Neural progenitor cell (in vitro differentiated cells): ENCODE measurements at regions not wholly inside any gene's neighbourhood (a gene's known extent, or its start where the extent isn't known, plus 50 kb on each side); places are given as distances from the start of the nearest gene placed in this dataset.

Experiments
- DNase-seq: peaks from one replicate; pipeline ENCODE4 v3.0.0-alpha.2; 2016; ENCODE audit warnings: low spot score
- H2AFZ ChIP-seq: fragments of 200-600 bp; sonication (generic); replicated peaks from 2 replicates; pipeline ENCODE4 v1.6.1; 2016; ENCODE audit warnings: antibody characterized with exemption
- H3F3A ChIP-seq: fragments of 200-600 bp; sonication (generic); 2 replicates; pipeline ENCODE4 v1.6.1; 2016; ENCODE audit warnings: antibody characterized with exemption, low read depth
- H3K27ac ChIP-seq: fragments of 200-600 bp; sonication (generic); 2 replicates; pipeline ENCODE4 v1.5.1; 2016; ENCODE audit warnings: mild to moderate bottlenecking
- H3K27me3 ChIP-seq: fragments of 200-600 bp; sonication (generic); 2 replicates; pipeline ENCODE4 v1.6.1; 2016; ENCODE audit warnings: mild to moderate bottlenecking, moderate library complexity
- H3K36me3 ChIP-seq: fragments of 200-600 bp; sonication (generic); 2 replicates; pipeline ENCODE4 v1.5.1; 2016
- H3K4me1 ChIP-seq: fragments of 200-600 bp; sonication (generic); 2 replicates; pipeline ENCODE4 v1.6.1; 2016; ENCODE audit warnings: mixed run types
- H3K4me2 ChIP-seq: fragments of 200-600 bp; sonication (generic); 2 replicates; pipeline ENCODE4 v1.6.1; 2016
- H3K4me3 ChIP-seq: fragments of 200-600 bp; sonication (generic); 2 replicates; pipeline ENCODE4 v1.5.1; 2016
- H3K79me2 ChIP-seq: fragments of 200-600 bp; sonication (generic); 2 replicates; pipeline ENCODE4 v1.6.1; 2016; ENCODE audit warnings: low read depth
- H3K9ac ChIP-seq: fragments of 200-600 bp; sonication (generic); 2 replicates; pipeline ENCODE4 v1.6.1; 2016
- H3K9me3 ChIP-seq: fragments of 200-600 bp; sonication (generic); 2 replicates; pipeline ENCODE4 v1.5.1; 2016; ENCODE audit warnings: low read depth
- H4K20me1 ChIP-seq: fragments of 200-600 bp; sonication (generic); 2 replicates; pipeline ENCODE4 v1.6.1; 2016; ENCODE audit warnings: low read depth
- H3K27ac Mint-ChIP-seq: 3 replicates; pipeline ENCODE4 v1.8.0; 2021; ENCODE audit warnings: mixed read lengths
- H3K27me3 Mint-ChIP-seq: 2 replicates; pipeline ENCODE4 v1.8.0; 2022; ENCODE audit warnings: low read depth, mild to moderate bottlenecking, inconsistent platforms, moderate library complexity, mixed read lengths; ENCODE audit not compliant: insufficient read depth
- H3K36me3 Mint-ChIP-seq: 3 replicates; pipeline ENCODE4 v1.8.0; 2021; ENCODE audit warnings: mixed read lengths
- H3K4me1 Mint-ChIP-seq: 3 replicates; pipeline ENCODE4 v1.8.0; 2021; ENCODE audit warnings: mixed read lengths
- H3K4me3 Mint-ChIP-seq: 3 replicates; pipeline ENCODE4 v1.8.0; 2021; ENCODE audit warnings: mild to moderate bottlenecking, moderate library complexity, mixed read lengths
- H3K9me3 Mint-ChIP-seq: 3 replicates; pipeline ENCODE4 v1.8.0; 2020; ENCODE audit warnings: mixed read lengths
- CTCF ChIP-seq: fragments of 200-600 bp; sonication (generic); IDR thresholded peaks from 2 replicates; pipeline ENCODE4 v1.5.1; 2017; ENCODE audit warnings: antibody characterized with exemption, mild to moderate bottlenecking
- EZH2 ChIP-seq: fragments of 200-600 bp; sonication (generic); IDR thresholded peaks from 2 replicates; pipeline ENCODE4 v1.6.1; 2017; ENCODE audit warnings: antibody characterized with exemption, mild to moderate bottlenecking, moderate library complexity
- EZH2phosphoT487 ChIP-seq: fragments of 200-600 bp; sonication (generic); IDR thresholded peaks from 2 replicates; pipeline ENCODE4 v1.6.1; 2017; ENCODE audit warnings: antibody characterized with exemption

GRCh38 chr11:112553205-112553731 lies 292.6 kb upstream of the PLET1 start:
- H3K4me3 ChIP-seq = no peak overlapping the region
- H3K36me3 ChIP-seq = no peaks in the 10 kb centered on the region
- DNase-seq = no peak
- no peak overlapping the region for H2AFZ ChIP-seq
- H4K20me1 ChIP-seq = no peaks in the 10 kb centered on the region
- no peaks in the 10 kb centered on the region for H3F3A ChIP-seq
- H3K27me3 ChIP-seq = no peaks in the 10 kb centered on the region
- no peak overlapping the region for H3K4me3 Mint-ChIP-seq
- no peak overlapping the region for H3K27ac ChIP-seq
- H3K36me3 Mint-ChIP-seq = no peaks in the 10 kb centered on the region
- TF ChIP-seq EZH2 (no peak), EZH2phosphoT487 (no peak), CTCF (no peak)
- no peaks in the 10 kb centered on the region for H3K9me3 Mint-ChIP-seq
- H3K4me2 ChIP-seq = no peak overlapping the region
- H3K9ac ChIP-seq = no peak overlapping the region
- H3K27me3 Mint-ChIP-seq = peaks cover 6% of the 10 kb centered on the region
- H3K79me2 ChIP-seq = no peaks in the 10 kb centered on the region
- H3K4me1 ChIP-seq = no peaks in the 10 kb centered on the region
- no peak overlapping the region for H3K27ac Mint-ChIP-seq
- H3K9me3 ChIP-seq = no peaks in the 10 kb centered on the region
- no peaks in the 10 kb centered on the region for H3K4me1 Mint-ChIP-seq

- H3K79me2 ChIP-seq = no peaks in the 10 kb centered on the region
- no peak overlapping the region for H3K4me3 ChIP-seq
- H3K4me1 Mint-ChIP-seq = no peaks in the 10 kb centered on the region
- no peaks in the 10 kb centered on the region for H3K9me3 Mint-ChIP-seq
- no peaks in the 10 kb centered on the region for H3K36me3 Mint-ChIP-seq
- H3K9me3 ChIP-seq = no peaks in the 10 kb centered on the region
- H3K27ac ChIP-seq = no peak overlapping the region
- no peak overlapping the region for H3K4me2 ChIP-seq
- no peaks in the 10 kb centered on the region for H3K27me3 ChIP-seq
- peaks cover 6% of the 10 kb centered on the region for H3K27me3 Mint-ChIP-seq
- no peak overlapping the region for H3K9ac ChIP-seq
- no peaks in the 10 kb centered on the region for H4K20me1 ChIP-seq
- no peak overlapping the region for H3K4me3 Mint-ChIP-seq
- no peak overlapping the region for H2AFZ ChIP-seq
- no peaks in the 10 kb centered on the region for H3K4me1 ChIP-seq
- H3K36me3 ChIP-seq = no peaks in the 10 kb centered on the region
- H3F3A ChIP-seq = no peaks in the 10 kb centered on the region
- TF ChIP-seq CTCF = no peak
- TF ChIP-seq EZH2phosphoT487 = no peak
- no peak for TF ChIP-seq EZH2
- H3K27ac Mint-ChIP-seq = no peak overlapping the region
- DNase-seq = no peak
Measured at GRCh38 chr11:112554586-112554985, 293.9 kb upstream of the PLET1 start.

- no peaks in the 10 kb centered on the region for H4K20me1 ChIP-seq
- H3K4me1 ChIP-seq = no peaks in the 10 kb centered on the region
- no peaks in the 10 kb centered on the region for H3F3A ChIP-seq
- Mint-ChIP-seq H3K36me3 (no peaks in the 10 kb centered on the region), H3K27ac (no peak overlapping the region), H3K4me3 (no peak overlapping the region), H3K27me3 (peaks cover 6% of the 10 kb centered on the region), H3K4me1 (no peaks in the 10 kb centered on the region), H3K9me3 (no peaks in the 10 kb centered on the region)
- H3K79me2 ChIP-seq = no peaks in the 10 kb centered on the region
- no peaks in the 10 kb centered on the region for H3K9me3 ChIP-seq
- H3K9ac ChIP-seq = no peak overlapping the region
- TF ChIP-seq EZH2 = no peak
- TF ChIP-seq CTCF = peak; percentile 85
- no peaks in the 10 kb centered on the region for H3K27me3 ChIP-seq
- no peaks in the 10 kb centered on the region for H3K36me3 ChIP-seq
- no peak overlapping the region for H3K4me3 ChIP-seq
- H3K27ac ChIP-seq = no peak overlapping the region
- H2AFZ ChIP-seq = peak overlapping the region; percentile 94
- no peak overlapping the region for H3K4me2 ChIP-seq
- DNase-seq = peak; percentile 75
Measured at GRCh38 chr11:112555491-112556364, 295.1 kb upstream of the PLET1 start.
